Upper lobe of right lung (tissue), 1 donor: ENCODE measurements at regions not wholly inside any gene's neighbourhood (a gene's known extent, or its start where the extent isn't known, plus 50 kb on each side); places are given as distances from the start of the nearest gene placed in this dataset.

Experiments used
- ATAC-seq: fragments of 200-7000 bp; cut with Tn5 transposase; one replicate; pipeline ENCODE4 v1.9.1; 2020; ENCODE audit warnings: mild to moderate bottlenecking, moderate library complexity
- DNase-seq: peaks from one replicate; pipeline ENCODE4 v3.0.0-alpha.2; 2020
- H3K27ac ChIP-seq: fragments of 200-600 bp; one replicate; pipeline ENCODE4 v1.8.0; 2022
- H3K27me3 ChIP-seq: fragments of 200-600 bp; one replicate; pipeline ENCODE4 v1.8.0; 2022; ENCODE audit warnings: mild to moderate bottlenecking
- H3K36me3 ChIP-seq: fragments of 200-600 bp; one replicate; pipeline ENCODE4 v1.8.0; 2022
- H3K4me1 ChIP-seq: fragments of 200-600 bp; one replicate; pipeline ENCODE4 v1.8.0; 2022
- H3K4me3 ChIP-seq: fragments of 200-600 bp; one replicate; pipeline ENCODE4 v1.8.0; 2022; ENCODE audit warnings: mild to moderate bottlenecking
- H3K9me3 ChIP-seq: fragments of 200-600 bp; one replicate; pipeline ENCODE4 v1.8.0; 2022
- CTCF ChIP-seq: fragments of 200-600 bp; IDR thresholded peaks from one replicate; pipeline ENCODE4 v1.8.0; 2022; ENCODE audit warnings: antibody characterized with exemption
- intact Hi-C: fragments of 100-400 bp; cut with DNase I; formaldehyde crosslinking; loops from one replicate; pipeline ENCODE4 v1.11.0; 2022
- donor health status: DM: no; HTN: yes; CAD: no; lungs with severe emphysema.

GRCh38 chr11:122036493-122036892, 79.5 kb downstream of the BLID start:
- TF ChIP-seq CTCF: no peak
- intact Hi-C loops: no loop called here
- H3K9me3 ChIP-seq: no peaks in the 10 kb centered on the region
- H3K27ac ChIP-seq: no peak overlapping the region
- H3K27me3 ChIP-seq: no peaks in the 10 kb centered on the region
- H3K4me1 ChIP-seq: no peaks in the 10 kb centered on the region
- ATAC-seq (no peak), DNase-seq (no peak)
- no peak overlapping the region for H3K4me3 ChIP-seq
- H3K36me3 ChIP-seq: no peaks in the 10 kb centered on the region

- H3K36me3 ChIP-seq: no peaks in the 10 kb centered on the region
- H3K4me3 ChIP-seq: no peak overlapping the region
- no peaks in the 10 kb centered on the region for H3K9me3 ChIP-seq
- ATAC-seq (no peak), DNase-seq (no peak)
- TF ChIP-seq CTCF: no peak
- intact Hi-C loops: no loop called here
- H3K27ac ChIP-seq: no peak overlapping the region
- H3K4me1 ChIP-seq: no peaks in the 10 kb centered on the region
- no peaks in the 10 kb centered on the region for H3K27me3 ChIP-seq
Observed at GRCh38 chr11:122036018-122036417, 80.0 kb downstream of the BLID start.

- ATAC-seq (no peak), DNase-seq (no peak)
- Histone ChIP-seq H3K4me1 (no peaks in the 10 kb centered on the region), H3K36me3 (no peaks in the 10 kb centered on the region), H3K27ac (no peak overlapping the region), H3K27me3 (no peaks in the 10 kb centered on the region), H3K9me3 (no peaks in the 10 kb centered on the region), H3K4me3 (no peak overlapping the region)
- TF ChIP-seq CTCF: no peak
- intact Hi-C loops: no loop called here
Observed at GRCh38 chr11:122033631-122034030, 82.4 kb downstream of the BLID start.

- Histone ChIP-seq H3K4me3 (no peak overlapping the region), H3K27me3 (no peaks in the 10 kb centered on the region), H3K9me3 (no peaks in the 10 kb centered on the region), H3K27ac (no peak overlapping the region), H3K4me1 (no peaks in the 10 kb centered on the region), H3K36me3 (no peaks in the 10 kb centered on the region)
- TF ChIP-seq CTCF: no peak
- DNase-seq (no peak), ATAC-seq (no peak)
- intact Hi-C loops: no loop called here
Observed at GRCh38 chr11:122033193-122033592, 82.8 kb downstream of the BLID start.

GRCh38 chr11:122032317-122032716, 83.7 kb downstream of the BLID start:
- no peaks in the 10 kb centered on the region for H3K4me1 ChIP-seq
- no peak overlapping the region for H3K4me3 ChIP-seq
- TF ChIP-seq CTCF: no peak
- no peaks in the 10 kb centered on the region for H3K9me3 ChIP-seq
- H3K27ac ChIP-seq: no peak overlapping the region
- DNase-seq (no peak), ATAC-seq (no peak)
- H3K27me3 ChIP-seq: no peaks in the 10 kb centered on the region
- intact Hi-C loops: no loop called here
- H3K36me3 ChIP-seq: no peaks in the 10 kb centered on the region

GRCh38 chr11:122031813-122032212, 84.2 kb downstream of the BLID start:
- H3K4me3 ChIP-seq: no peak overlapping the region
- H3K27ac ChIP-seq: no peak overlapping the region
- no peaks in the 10 kb centered on the region for H3K27me3 ChIP-seq
- no peaks in the 10 kb centered on the region for H3K4me1 ChIP-seq
- TF ChIP-seq CTCF: no peak
- intact Hi-C loops: no loop called here
- no peak for ATAC-seq
- no peak for DNase-seq
- H3K36me3 ChIP-seq: no peaks in the 10 kb centered on the region
- H3K9me3 ChIP-seq: no peaks in the 10 kb centered on the region
